Uterus (tissue), 3 donors: ENCODE measurements at regions not wholly inside any gene's neighbourhood (a gene's known extent, or its start where the extent isn't known, plus 50 kb on each side); places are given as distances from the start of the nearest gene placed in this dataset.

Experiments
- DNase-seq, 2 donors: peaks; one replicate each; pipeline ENCODE4 v3.0.0-alpha.2; 2019 to 2020
- H3K27ac ChIP-seq, 2 donors: fragments of 200-600 bp; sonication (generic); 1 replicate in 1 of 2; 2 replicates in 1 of 2; pipeline ENCODE4 v1.5.1; 2016 to 2018
- H3K27me3 ChIP-seq, 2 donors: fragments of 200-600 bp; sonication (generic); one replicate each; pipeline ENCODE4 v1.5.1; 2018 to 2019; ENCODE audit warnings: control low read depth in 1 of 2
- H3K36me3 ChIP-seq, 2 donors: fragments of 200-600 bp; sonication (generic); one replicate each; pipeline ENCODE4 v1.5.1; 2019; ENCODE audit warnings: control low read depth in 1 of 2
- H3K4me1 ChIP-seq, 2 donors: fragments of 200-600 bp; sonication (generic); one replicate each; pipeline ENCODE4 v1.5.1; 2018 to 2019; ENCODE audit warnings: control low read depth in 1 of 2
- H3K4me3 ChIP-seq, 2 donors: fragments of 200-600 bp; sonication (generic); 1 replicate in 1 of 2; 2 replicates in 1 of 2; pipeline ENCODE4 v1.5.1; 2018 to 2019; ENCODE audit warnings: mild to moderate bottlenecking in 1 of 2
- H3K9me3 ChIP-seq, 2 donors: fragments of 200-600 bp; sonication (generic); one replicate each; pipeline ENCODE4 v1.5.1; 2019; ENCODE audit warnings: control low read depth in 1 of 2
- CTCF ChIP-seq, 4 experiments: fragments of 200-600 bp in 2 of 4; fragments of 450-650 bp in 2 of 4; sonication (generic) in 2 of 4; IDR thresholded peaks; one replicate each; pipeline ENCODE4 v1.5.1; 2016 to 2019; ENCODE audit warnings: antibody characterized with exemption in 4 of 4, mild to moderate bottlenecking in 2 of 4, moderate library complexity in 1 of 4
- POLR2A ChIP-seq, 2 donors: fragments of 450-650 bp; IDR thresholded peaks; one replicate each; pipeline ENCODE4 v1.6.1; 2016; ENCODE audit warnings: antibody characterized with exemption in 2 of 2, mild to moderate bottlenecking in 1 of 2, moderate library complexity in 1 of 2
- intact Hi-C: fragments of 100-400 bp; cut with DNase I; formaldehyde crosslinking; loops from one replicate; pipeline ENCODE4 v1.15.1; 2023; ENCODE audit warnings: low total_unique reads
- donor health status: DM: yes; HTN: yes; CAD: no.

DNA sequence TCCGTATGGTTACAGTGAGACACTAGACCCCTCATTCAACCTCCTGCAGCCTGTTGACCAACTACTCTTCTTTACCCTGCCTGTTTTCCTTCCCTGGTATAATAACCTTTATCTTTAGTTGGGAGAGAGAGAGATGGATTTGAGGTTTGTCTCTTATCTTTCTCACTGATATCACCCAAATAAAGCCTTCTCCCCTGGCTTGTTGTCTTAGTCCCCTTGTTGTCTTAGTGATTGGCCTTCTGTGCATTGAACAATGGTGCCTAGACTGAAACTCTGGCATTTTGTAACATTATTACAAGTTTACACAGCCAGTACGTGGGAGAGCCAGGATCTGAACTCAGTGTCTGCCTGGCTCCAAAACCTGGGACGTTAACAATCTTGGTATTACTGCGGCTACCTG lies 560.8 kb downstream of the HS3ST4 start:
- intact Hi-C loops, result no loop called here
- no peak for TF ChIP-seq POLR2A (IDR thresholded peaks at IDR 0.05)
- no peak for TF ChIP-seq CTCF (IDR thresholded peaks at IDR 0.05)
- H3K27me3 ChIP-seq, result no peaks in the 10 kb centered on the region
- no peak for DNase-seq
- H3K36me3 ChIP-seq, result no peaks in the 10 kb centered on the region
- no peaks in the 10 kb centered on the region for H3K4me1 ChIP-seq
- no peak overlapping the region for H3K4me3 ChIP-seq
- H3K9me3 ChIP-seq, result no peaks in the 10 kb centered on the region
- no peak overlapping the region for H3K27ac ChIP-seq

- H3K9me3 ChIP-seq, result no peaks in the 10 kb centered on the region
Observed at GRCh38 chr16:26261621-26262020, 569.9 kb downstream of the HS3ST4 start.

GRCh38 chr16:26263406-26263805 lies 571.6 kb downstream of the HS3ST4 start:
- H3K36me3 ChIP-seq, result no peaks in the 10 kb centered on the region
- no peak overlapping the region for H3K27ac ChIP-seq
- H3K27me3 ChIP-seq, result no peaks in the 10 kb centered on the region
- no peak for DNase-seq
- TF ChIP-seq CTCF (IDR thresholded peaks at IDR 0.05) (no peak), POLR2A (IDR thresholded peaks at IDR 0.05) (no peak)
- intact Hi-C loops, result no loop called here
- no peaks in the 10 kb centered on the region for H3K4me1 ChIP-seq
- no peaks in the 10 kb centered on the region for H3K9me3 ChIP-seq
- H3K4me3 ChIP-seq, result no peak overlapping the region

More at GRCh38 chr16:26261621-26262020, 569.9 kb downstream of the HS3ST4 start:
- no peak overlapping the region for H3K4me3 ChIP-seq
- H3K36me3 ChIP-seq, result no peaks in the 10 kb centered on the region
- DNase-seq, result no peak
- H3K4me1 ChIP-seq, result no peaks in the 10 kb centered on the region
- intact Hi-C loops, result no loop called here
- no peaks in the 10 kb centered on the region for H3K27me3 ChIP-seq
- TF ChIP-seq POLR2A (IDR thresholded peaks at IDR 0.05), result no peak
- no peak for TF ChIP-seq CTCF (IDR thresholded peaks at IDR 0.05)
- no peak overlapping the region for H3K27ac ChIP-seq

DNA sequence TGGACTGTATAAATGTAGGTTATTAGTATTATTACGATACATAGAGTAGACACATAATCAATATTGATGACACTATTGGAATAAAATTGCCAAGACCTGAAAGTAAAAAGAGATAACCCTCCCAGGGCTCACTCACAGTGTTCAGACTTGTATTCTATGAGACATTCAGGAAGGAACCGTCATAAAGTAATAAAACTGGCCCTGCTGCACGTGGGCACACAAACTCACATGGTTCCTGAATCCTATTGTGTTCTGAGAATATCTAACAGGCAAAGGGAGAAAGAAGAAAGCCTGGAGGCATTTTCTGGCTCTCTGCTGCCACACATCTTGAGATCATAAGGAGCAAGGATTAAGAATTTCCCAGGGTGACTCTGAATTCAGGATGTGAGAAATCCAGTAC lies 575.9 kb downstream of the HS3ST4 start:
- no peak for TF ChIP-seq CTCF (IDR thresholded peaks at IDR 0.05)
- no peak for TF ChIP-seq POLR2A (IDR thresholded peaks at IDR 0.05)
- Histone ChIP-seq H3K27me3 (no peaks in the 10 kb centered on the region), H3K27ac (no peak overlapping the region), H3K4me1 (no peaks in the 10 kb centered on the region), H3K4me3 (no peak overlapping the region), H3K9me3 (no peaks in the 10 kb centered on the region), H3K36me3 (no peaks in the 10 kb centered on the region)
- no peak for DNase-seq
- intact Hi-C loops, result no loop called here

DNA sequence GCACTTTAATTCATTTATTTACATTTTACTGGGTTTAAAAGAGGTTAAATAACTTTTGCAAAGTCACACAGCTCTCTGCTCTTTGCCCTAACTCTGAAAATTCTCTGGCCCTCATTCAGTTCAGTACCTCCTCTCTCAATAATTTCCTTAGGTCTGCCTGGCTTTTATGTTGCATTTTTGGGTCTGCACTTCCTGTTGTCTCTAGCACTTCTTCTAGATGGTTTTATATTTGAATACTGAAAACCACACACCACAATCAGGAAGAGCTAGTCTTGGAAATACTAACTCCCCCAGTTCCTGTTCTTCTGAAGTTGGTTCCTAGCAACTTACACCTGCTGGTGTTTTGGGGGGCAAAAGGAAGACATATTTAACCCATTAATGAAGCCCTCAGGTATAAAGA lies 577.9 kb downstream of the HS3ST4 start:
- TF ChIP-seq CTCF (IDR thresholded peaks at IDR 0.05), result no peak
- no peak for TF ChIP-seq POLR2A (IDR thresholded peaks at IDR 0.05)
- H3K27me3 ChIP-seq, result no peaks in the 10 kb centered on the region
- H3K27ac ChIP-seq, result no peak overlapping the region
- no peaks in the 10 kb centered on the region for H3K36me3 ChIP-seq
- no peaks in the 10 kb centered on the region for H3K9me3 ChIP-seq
- intact Hi-C loops, result no loop called here
- H3K4me1 ChIP-seq, result no peaks in the 10 kb centered on the region
- H3K4me3 ChIP-seq, result no peak overlapping the region
- no peak for DNase-seq
